ENCODE measurements at regions not wholly inside any gene's neighbourhood (a gene's known extent, or its start where the extent isn't known, plus 50 kb on each side); places are given as distances from the start of the nearest gene placed in this dataset.
A peak's percentile ranks its signal among the peaks of the same experiment; 100 is the strongest.

DNA sequence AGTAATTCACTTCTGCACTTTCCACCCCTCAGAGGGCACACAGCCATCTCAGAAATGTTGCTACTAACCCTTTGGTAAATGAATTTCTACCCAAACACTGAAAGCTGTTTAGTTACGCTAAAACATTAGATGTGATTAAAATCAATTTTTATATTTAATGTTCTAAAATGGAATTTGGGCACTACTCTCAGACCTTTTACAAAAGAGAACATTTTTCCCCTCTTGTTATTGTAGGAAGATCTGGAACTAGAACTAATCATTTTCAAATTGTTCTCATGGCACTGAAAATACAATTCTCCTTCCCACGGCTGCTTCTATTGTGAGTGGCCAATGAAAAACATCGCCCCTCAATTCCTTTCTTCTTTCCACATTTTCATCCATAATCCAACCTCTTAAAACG is 627.4 kb downstream of the CDH26 start:
- Mint-ChIP-seq H3K27ac (ENCODE audit: unreplicated experiment) (no peak overlapping the region), H3K27me3 (ENCODE audit: unreplicated experiment) (no peaks in the 10 kb centered on the region), H3K4me1 (ENCODE audit: low read depth, unreplicated experiment) (peaks cover 19% of the 10 kb centered on the region), H3K36me3 (ENCODE audit: unreplicated experiment) (no peaks in the 10 kb centered on the region), H3K9me3 (ENCODE audit: unreplicated experiment) (peaks cover 2% of the 10 kb centered on the region), H3K4me3 (ENCODE audit: unreplicated experiment) (no peak overlapping the region)
- TF ChIP-seq, protein P1, sequence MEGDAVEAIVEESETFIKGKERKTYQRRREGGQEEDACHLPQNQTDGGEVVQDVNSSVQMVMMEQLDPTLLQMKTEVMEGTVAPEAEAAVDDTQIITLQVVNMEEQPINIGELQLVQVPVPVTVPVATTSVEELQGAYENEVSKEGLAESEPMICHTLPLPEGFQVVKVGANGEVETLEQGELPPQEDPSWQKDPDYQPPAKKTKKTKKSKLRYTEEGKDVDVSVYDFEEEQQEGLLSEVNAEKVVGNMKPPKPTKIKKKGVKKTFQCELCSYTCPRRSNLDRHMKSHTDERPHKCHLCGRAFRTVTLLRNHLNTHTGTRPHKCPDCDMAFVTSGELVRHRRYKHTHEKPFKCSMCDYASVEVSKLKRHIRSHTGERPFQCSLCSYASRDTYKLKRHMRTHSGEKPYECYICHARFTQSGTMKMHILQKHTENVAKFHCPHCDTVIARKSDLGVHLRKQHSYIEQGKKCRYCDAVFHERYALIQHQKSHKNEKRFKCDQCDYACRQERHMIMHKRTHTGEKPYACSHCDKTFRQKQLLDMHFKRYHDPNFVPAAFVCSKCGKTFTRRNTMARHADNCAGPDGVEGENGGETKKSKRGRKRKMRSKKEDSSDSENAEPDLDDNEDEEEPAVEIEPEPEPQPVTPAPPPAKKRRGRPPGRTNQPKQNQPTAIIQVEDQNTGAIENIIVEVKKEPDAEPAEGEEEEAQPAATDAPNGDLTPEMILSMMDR (IDR thresholded peaks at IDR 0.05; ENCODE audit: partially characterized antibody, unreplicated experiment) = no peak
- no peak for DNase-seq

DNA sequence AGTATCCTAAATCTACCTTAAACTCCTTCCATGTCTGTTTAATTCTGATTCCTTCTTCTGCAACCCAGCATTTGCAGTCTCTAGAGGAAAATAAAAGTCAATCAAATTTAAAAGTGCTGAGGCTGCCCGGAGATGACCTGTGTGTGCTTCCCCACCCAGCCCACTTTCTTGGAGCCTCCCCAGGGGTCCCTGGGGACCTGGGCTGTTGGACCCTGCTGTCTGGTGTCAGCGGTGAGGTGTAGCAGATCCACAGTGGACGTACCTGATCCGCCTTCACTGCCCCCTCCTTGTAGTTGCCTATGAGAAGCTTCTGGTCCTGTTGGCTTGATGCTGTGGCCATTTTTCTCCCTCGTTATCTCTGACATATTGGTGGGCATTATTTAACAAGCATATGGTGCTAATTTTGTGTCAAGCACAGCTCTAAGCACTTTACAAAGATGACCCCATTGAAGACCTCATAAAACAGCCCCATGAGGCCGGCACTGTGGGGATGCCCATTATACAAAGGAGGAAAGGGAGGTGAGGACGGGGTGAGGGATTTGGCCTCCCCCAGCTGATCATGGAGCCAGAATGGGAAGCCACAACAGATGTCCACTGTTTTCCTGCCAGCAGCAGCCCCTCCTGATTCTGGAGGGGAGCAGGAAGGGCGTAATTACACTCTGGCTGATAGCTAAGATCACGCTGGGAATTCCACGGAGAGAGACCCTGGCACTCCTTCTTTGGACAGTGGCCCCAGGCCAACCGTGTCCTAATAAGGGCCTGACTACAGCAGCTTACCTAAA is 628.2 kb downstream of the CDH26 start:
- no peaks in the 10 kb centered on the region for H3K27me3 Mint-ChIP-seq (ENCODE audit: unreplicated experiment)
- H3K4me3 Mint-ChIP-seq (ENCODE audit: unreplicated experiment) = peak overlapping the region; percentile 66

DNA sequence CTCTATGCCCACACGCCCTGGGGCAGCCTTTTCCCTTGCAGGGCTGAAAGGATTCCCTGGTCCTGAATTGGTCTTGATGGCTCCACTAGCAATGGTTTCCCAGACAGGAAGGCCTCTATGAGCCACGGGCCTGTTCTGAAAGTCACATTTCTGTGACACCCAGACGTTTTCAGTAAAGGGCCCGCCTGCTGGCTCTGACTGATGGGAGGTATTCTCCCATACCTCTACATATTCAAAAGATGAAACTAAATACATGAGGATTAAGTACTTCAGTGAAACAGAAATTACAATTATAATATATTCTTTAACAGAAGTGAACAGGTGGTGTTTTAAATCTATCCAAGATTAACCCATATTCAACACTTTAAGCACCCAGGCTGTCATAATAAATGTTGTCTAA is 629.8 kb downstream of the CDH26 start:
- Mint-ChIP-seq H3K27ac (ENCODE audit: unreplicated experiment) (no peak overlapping the region), H3K9me3 (ENCODE audit: unreplicated experiment) (peaks cover 2% of the 10 kb centered on the region), H3K36me3 (ENCODE audit: unreplicated experiment) (no peaks in the 10 kb centered on the region), H3K4me1 (ENCODE audit: low read depth, unreplicated experiment) (peaks cover 11% of the 10 kb centered on the region), H3K27me3 (ENCODE audit: unreplicated experiment) (no peaks in the 10 kb centered on the region), H3K4me3 (ENCODE audit: unreplicated experiment) (no peak overlapping the region)
- TF ChIP-seq, protein P1 (IDR thresholded peaks at IDR 0.05; ENCODE audit: partially characterized antibody, unreplicated experiment) = no peak
- DNase-seq = no peak

More for the DNA sequence above, 628.2 kb downstream of the CDH26 start:
- no peaks in the 10 kb centered on the region for H3K36me3 Mint-ChIP-seq (ENCODE audit: unreplicated experiment)
- peaks cover 2% of the 10 kb centered on the region for H3K9me3 Mint-ChIP-seq (ENCODE audit: unreplicated experiment)
- TF ChIP-seq, protein P1 (IDR thresholded peaks at IDR 0.05; ENCODE audit: partially characterized antibody, unreplicated experiment) = no peak
- peak overlapping the region; percentile 88 for H3K27ac Mint-ChIP-seq (ENCODE audit: unreplicated experiment)
- peaks cover 18% of the 10 kb centered on the region for H3K4me1 Mint-ChIP-seq (ENCODE audit: low read depth, unreplicated experiment)
- peak; percentile 39 for DNase-seq

DNA sequence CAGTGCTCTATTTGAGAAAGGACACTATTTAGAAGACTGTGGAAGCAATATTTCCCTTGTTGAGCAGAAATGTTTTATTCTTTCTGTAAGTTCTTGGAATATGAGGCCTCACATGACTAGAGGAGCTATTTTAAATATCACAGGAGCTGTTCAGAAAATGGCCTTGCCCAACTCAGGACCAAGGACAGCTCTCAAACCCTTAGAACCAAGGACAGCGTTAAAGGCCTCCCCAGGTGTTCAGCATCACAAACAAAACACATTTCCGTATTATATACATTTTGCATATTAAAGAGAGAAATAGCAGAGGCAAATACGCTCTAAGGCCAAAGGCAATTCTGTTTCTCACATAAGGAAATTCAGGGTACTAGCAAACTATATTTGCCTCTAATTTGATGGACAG is 631.4 kb downstream of the CDH26 start:
- TF ChIP-seq, protein P1 (IDR thresholded peaks at IDR 0.05; ENCODE audit: partially characterized antibody, unreplicated experiment) = no peak
- Mint-ChIP-seq H3K9me3 (ENCODE audit: unreplicated experiment) (peaks cover 2% of the 10 kb centered on the region), H3K4me3 (ENCODE audit: unreplicated experiment) (no peak overlapping the region), H3K27me3 (ENCODE audit: unreplicated experiment) (no peaks in the 10 kb centered on the region), H3K4me1 (ENCODE audit: low read depth, unreplicated experiment) (peaks cover 8% of the 10 kb centered on the region), H3K27ac (ENCODE audit: unreplicated experiment) (no peak overlapping the region), H3K36me3 (ENCODE audit: unreplicated experiment) (no peaks in the 10 kb centered on the region)
- no peak for DNase-seq

DNA sequence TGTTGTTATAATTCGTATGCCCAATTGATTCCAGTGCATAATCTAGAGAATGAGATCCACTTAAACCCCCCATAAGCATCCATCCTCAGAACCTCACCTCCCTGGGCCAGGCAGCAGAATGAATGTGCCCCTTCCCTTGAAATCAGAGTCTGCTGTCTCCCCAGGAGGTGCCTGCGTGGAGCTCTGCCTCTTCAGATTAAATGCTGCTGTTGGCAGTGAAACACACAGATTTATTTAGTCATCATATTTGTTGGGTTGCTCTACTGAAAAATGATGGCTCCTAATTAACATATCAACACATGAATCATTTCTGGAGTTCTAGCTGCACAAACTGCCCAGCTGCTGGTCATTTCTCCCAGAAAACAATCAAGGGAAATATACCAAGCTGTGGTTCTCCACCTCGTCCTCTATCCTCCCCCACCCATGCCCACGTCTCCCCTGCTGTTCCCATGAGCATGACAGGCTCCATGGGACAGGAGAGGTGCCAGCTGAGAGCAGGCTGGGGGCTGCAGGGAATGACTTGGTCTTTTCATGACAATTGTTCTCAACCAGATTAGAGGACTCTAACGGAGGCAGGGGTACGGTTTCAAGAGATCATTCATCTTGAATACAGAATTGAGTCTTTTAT is 633.1 kb downstream of the CDH26 start:
- Mint-ChIP-seq H3K4me3 (ENCODE audit: unreplicated experiment) (no peak overlapping the region), H3K9me3 (ENCODE audit: unreplicated experiment) (peaks cover 2% of the 10 kb centered on the region), H3K27me3 (ENCODE audit: unreplicated experiment) (no peaks in the 10 kb centered on the region), H3K36me3 (ENCODE audit: unreplicated experiment) (no peaks in the 10 kb centered on the region), H3K4me1 (ENCODE audit: low read depth, unreplicated experiment) (peaks cover 6% of the 10 kb centered on the region), H3K27ac (ENCODE audit: unreplicated experiment) (no peak overlapping the region)
- no peak for DNase-seq
- TF ChIP-seq, protein P1 (IDR thresholded peaks at IDR 0.05; ENCODE audit: partially characterized antibody, unreplicated experiment) = no peak
